Heart right ventricle (tissue), 16 donors: ENCODE measurements at regions not wholly inside any gene's neighbourhood (a gene's known extent, or its start where the extent isn't known, plus 50 kb on each side); places are given as distances from the start of the nearest gene placed in this dataset.

ENCODE experiments used
- ATAC-seq, 8 donors: fragments of 200-7000 bp; cut with Tn5 transposase; one replicate each; pipeline ENCODE4 v1.9.1; 2020; ENCODE audit warnings: mild to moderate bottlenecking in 8 of 8, moderate library complexity in 8 of 8, moderate number of reproducible peaks in 1 of 8
- DNase-seq, 2 donors: peaks; one replicate each; pipeline ENCODE4 v3.0.0-alpha.2; 2020
- H3K27ac ChIP-seq, 10 donors: fragments of 200-600 bp; sonication (generic) in 2 of 10; one replicate each; pipeline versions ENCODE4 v1.5.0 to v1.8.0; 2020 to 2022; ENCODE audit warnings: mild to moderate bottlenecking in 3 of 10
- H3K27me3 ChIP-seq, 7 donors: fragments of 200-600 bp; one replicate each; pipeline ENCODE4 v1.8.0; 2021 to 2022; ENCODE audit warnings: mild to moderate bottlenecking in 2 of 7
- H3K36me3 ChIP-seq, 9 donors: fragments of 200-600 bp; sonication (generic) in 1 of 9; one replicate each; pipeline versions ENCODE4 v1.5.0 to v1.8.0; 2020 to 2022; ENCODE audit warnings: mild to moderate bottlenecking in 2 of 9
- H3K4me1 ChIP-seq, 9 donors: fragments of 200-600 bp; sonication (generic) in 1 of 9; one replicate each; pipeline versions ENCODE4 v1.5.0 to v1.8.0; 2020 to 2022; ENCODE audit warnings: mild to moderate bottlenecking in 4 of 9
- H3K4me3 ChIP-seq, 10 donors: fragments of 200-600 bp; sonication (generic) in 2 of 10; one replicate each; pipeline versions ENCODE4 v1.5.0 to v1.8.0; 2020 to 2022; ENCODE audit warnings: mild to moderate bottlenecking in 7 of 10, moderate library complexity in 2 of 10
- H3K9me3 ChIP-seq, 11 donors: fragments of 200-600 bp in 10 of 11; sonication (generic) in 2 of 11; one replicate each; pipeline versions ENCODE4 v1.5.0 to v1.8.0; 2013 to 2022; ENCODE audit warnings: mild to moderate bottlenecking in 2 of 11, control low read depth in 1 of 11, moderate library complexity in 1 of 11
- CTCF ChIP-seq, 9 donors: fragments of 200-600 bp; sonication (generic) in 2 of 9; IDR thresholded peaks; one replicate each; pipeline versions ENCODE4 v1.5.0 to v1.8.0; 2021 to 2022; ENCODE audit warnings: antibody characterized with exemption in 9 of 9, mild to moderate bottlenecking in 5 of 9, moderate library complexity in 1 of 9
- WGBS, 2 donors: extraction: QIAGEN DNeasy Blood & Tissue Kit; methylation state at CpG; one replicate each; pipeline ENCODE4 v1.1.7; 2013; ENCODE audit warnings: inconsistent platforms in 1 of 2; 5-methylcytosine and 5-hydroxymethylcytosine counted together
- intact Hi-C, 10 donors: fragments of 100-400 bp; cut with DNase I; formaldehyde crosslinking; loops; one replicate each; pipeline versions ENCODE4 v1.11.1 to v1.14.2; 2022
- donor health status: Arrhythmogenic right ventricular cardiomyopathy.
- donor health status: ischemic (EF 13 %, LVEDD 7.1; RV severe dilation, severe dysfunction).
- donor health status: healthy with polysubstance abuse.
- donor health status: DM: no; HTN: yes; CAD: no.
- donor health status: DM: no; HTN: no; CAD: no.
- donor health status: ischemic (EF 25% LVEDD 6.9; RV normal size, moderate dysfunction).
- donor health status: ischemic (EF 25% LVEDD 5.7; RV mildly dilated, moderate dysfunction).
- donor health status: healthy.
- donor health status: DM: yes; HTN: yes; CAD: no.
- donor health status: Ischemic cardiomyopathy.
- donor health status: ischemic (EF 35%, LVEDD 5.7; RV mildly dilated, moderate dysfunction).
- donor health status: nonischemic (EF 11% LVEDD 7.7; RV severe dilation, severe dysfunction).
- donor health status: DM: yes; HTN: yes; CAD: no.
- donor health status: PGD.
- donor health status: ischemic (EF 29% LVEDD 5.4; RV normal size, mild dysfunction).
- donor health status: nonischemic (EF 23%, LVEDD 6.1; RV moderate dilation, normal function).

GRCh38 chr2:164079258-164079657, 343.4 kb upstream of the FIGN start:
- Histone ChIP-seq H3K4me3 (no peak overlapping the region), H3K9me3 (peaks cover 0 to 6% (median 0%) of the 10 kb centered on the region in 11 donors), H3K27me3 (peaks cover 0 to 6% (median 0%) of the 10 kb centered on the region in 7 donors), H3K36me3 (no peaks in the 10 kb centered on the region), H3K4me1 (peaks cover 0 to 5% (median 0%) of the 10 kb centered on the region in 9 donors), H3K27ac (no peak overlapping the region)
- WGBS, 2 donors: 60 to 62% methylated on average over 2 of the region's 2 CpGs
- intact Hi-C loops: no loop called here
- ATAC-seq (no peak), DNase-seq (no peak)
- TF ChIP-seq CTCF (IDR thresholded peaks at IDR 0.05): no peak

- no peak overlapping the region for H3K27ac ChIP-seq
- H3K4me3 ChIP-seq: no peak overlapping the region
- H3K36me3 ChIP-seq: no peaks in the 10 kb centered on the region
- WGBS, 2 donors: 81 to 90% methylated on average over 4 of the region's 4 CpGs
- H3K9me3 ChIP-seq: peaks cover 0 to 6% (median 0%) of the 10 kb centered on the region in 11 donors
- no peak for DNase-seq
- no peak for ATAC-seq
- intact Hi-C loops: no loop called here
- peaks cover 0 to 6% (median 0%) of the 10 kb centered on the region in 7 donors for H3K27me3 ChIP-seq
- H3K4me1 ChIP-seq: peaks cover 0 to 5% (median 0%) of the 10 kb centered on the region in 9 donors
- TF ChIP-seq CTCF (IDR thresholded peaks at IDR 0.05): no peak
Measured at GRCh38 chr2:164078421-164078820, 342.6 kb upstream of the FIGN start.

GRCh38 chr2:164073101-164074074, 337.6 kb upstream of the FIGN start:
- H3K4me1 ChIP-seq: peaks cover 0 to 4% (median 0%) of the 10 kb centered on the region in 9 donors
- intact Hi-C loops: no loop called here
- no peak overlapping the region for H3K4me3 ChIP-seq
- no peak overlapping the region for H3K27ac ChIP-seq
- H3K36me3 ChIP-seq: no peaks in the 10 kb centered on the region
- WGBS, 2 donors: 49 to 52% methylated on average over 12 of the region's 12 CpGs
- H3K9me3 ChIP-seq: peaks cover 0 to 6% (median 0%) of the 10 kb centered on the region in 11 donors
- no peak for DNase-seq
- TF ChIP-seq CTCF (IDR thresholded peaks at IDR 0.05): no peak
- ATAC-seq: no peak
- H3K27me3 ChIP-seq: peaks cover 0 to 6% (median 0%) of the 10 kb centered on the region in 7 donors

GRCh38 chr2:164069540-164069939, 333.7 kb upstream of the FIGN start:
- Histone ChIP-seq H3K36me3 (no peaks in the 10 kb centered on the region), H3K9me3 (no peaks in the 10 kb centered on the region), H3K4me1 (peaks cover 0 to 4% (median 0%) of the 10 kb centered on the region in 9 donors), H3K4me3 (no peak overlapping the region), H3K27ac (no peak overlapping the region), H3K27me3 (peaks cover 0 to 3% (median 0%) of the 10 kb centered on the region in 7 donors)
- no peak for TF ChIP-seq CTCF (IDR thresholded peaks at IDR 0.05)
- intact Hi-C loops: loop anchor here in 4 of 10 donors (10.0 kb wide), 4 partner anchors 335 to 725 kb away; partner anchors contain the start of gene FIGN (in 1 of the 4)
- 64 to 76% methylated on average over 1 of the region's 1 CpG for WGBS, 2 donors
- DNase-seq (no peak), ATAC-seq (peak in 2 of 8 donors; percentile 27 to 41)
